IPS DF 4.7 (cell line): ENCODE measurements at regions not wholly inside any gene's neighbourhood (a gene's known extent, or its start where the extent isn't known, plus 50 kb on each side); places are given as distances from the start of the nearest gene placed in this dataset.
A peak's percentile ranks its signal among the peaks of the same experiment; 100 is the strongest.

ENCODE experiments used
- DNase-seq: peaks from one replicate; pipeline ENCODE4 v3.0.0-alpha.2; 2013; ENCODE audit warnings: low spot score; ENCODE audit errors: extremely low read depth

GRCh38 chr5:62011089-62011664, 294.8 kb upstream of the KIF2A start:
- no peak for DNase-seq

GRCh38 chr5:62017092-62017491, 288.9 kb upstream of the KIF2A start:
- no peak for DNase-seq

GRCh38 chr5:62029303-62029702, 276.7 kb upstream of the KIF2A start:
- no peak for DNase-seq

DNA sequence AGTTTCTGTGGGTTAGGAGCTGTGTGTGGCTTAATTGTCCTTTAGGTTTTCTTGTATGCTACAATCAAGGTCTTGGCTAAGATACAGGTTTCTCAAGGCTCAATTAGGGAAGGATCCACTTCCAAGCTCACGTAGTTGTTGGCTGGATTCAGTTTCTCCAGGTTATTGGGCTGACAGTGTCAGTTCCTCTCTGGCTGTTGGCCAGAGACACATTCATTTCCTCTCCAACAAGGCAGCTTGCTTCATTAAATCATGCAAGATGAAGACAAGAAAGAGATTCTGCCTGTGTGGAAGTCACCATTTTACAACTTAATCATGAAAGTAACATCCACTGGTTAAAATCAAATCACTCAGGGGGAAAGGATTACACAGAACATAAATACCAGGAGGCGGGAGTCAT, 275.7 kb upstream of the KIF2A start:
- no peak for DNase-seq

DNA sequence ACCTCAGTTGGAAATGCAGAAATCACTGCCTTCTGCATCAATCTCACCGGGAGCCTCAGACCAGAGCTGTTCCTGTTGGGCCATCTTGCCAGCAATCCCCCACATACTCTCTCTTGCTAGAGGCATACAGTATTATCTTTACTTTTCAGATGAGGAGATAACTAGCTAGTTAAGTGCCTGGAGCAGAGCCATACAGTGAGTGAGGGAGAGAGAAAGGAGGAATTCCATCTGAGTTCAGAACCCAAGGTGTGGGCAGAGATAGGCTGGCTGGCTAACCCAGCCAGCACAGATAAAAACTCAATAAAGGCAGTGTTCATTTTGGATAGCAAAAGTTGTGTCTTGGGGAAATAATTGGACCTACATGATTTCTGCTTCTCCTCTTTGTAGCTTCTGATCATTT, 268.0 kb upstream of the KIF2A start:
- DNase-seq: no peak

DNA sequence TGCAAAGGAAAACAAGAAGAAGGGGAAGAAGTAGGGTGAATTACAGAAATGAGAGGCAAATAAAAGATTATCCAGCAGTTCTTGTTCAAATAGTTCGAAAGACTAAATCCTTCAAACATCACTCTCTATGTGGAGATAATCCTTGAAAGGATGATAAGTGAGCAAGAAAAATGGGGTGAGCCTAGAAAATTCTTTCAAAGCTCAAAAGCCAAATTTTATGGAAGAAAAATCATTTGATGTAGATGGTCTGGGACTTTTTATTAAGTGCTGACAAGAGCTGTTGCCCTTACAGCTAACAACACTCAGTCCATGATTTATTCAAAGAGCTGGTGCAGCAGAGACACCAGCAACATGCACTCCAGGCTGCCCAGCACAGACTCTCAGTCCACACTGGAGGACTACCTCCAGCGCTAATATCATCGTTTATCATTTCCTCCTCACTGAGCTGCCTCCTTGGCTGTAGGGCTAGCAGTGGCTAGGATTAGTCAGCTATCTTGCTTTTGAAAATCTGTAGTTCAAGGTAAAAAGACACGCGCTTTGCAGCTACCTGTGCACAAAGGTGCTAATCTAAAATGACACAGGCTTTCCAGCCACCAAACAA, 264.8 kb upstream of the KIF2A start:
- DNase-seq: no peak

GRCh38 chr5:62042007-62042406, 264.0 kb upstream of the KIF2A start:
- DNase-seq: no peak

GRCh38 chr5:62043289-62044280, 262.4 kb upstream of the KIF2A start:
- peak; percentile 81 for DNase-seq

DNA sequence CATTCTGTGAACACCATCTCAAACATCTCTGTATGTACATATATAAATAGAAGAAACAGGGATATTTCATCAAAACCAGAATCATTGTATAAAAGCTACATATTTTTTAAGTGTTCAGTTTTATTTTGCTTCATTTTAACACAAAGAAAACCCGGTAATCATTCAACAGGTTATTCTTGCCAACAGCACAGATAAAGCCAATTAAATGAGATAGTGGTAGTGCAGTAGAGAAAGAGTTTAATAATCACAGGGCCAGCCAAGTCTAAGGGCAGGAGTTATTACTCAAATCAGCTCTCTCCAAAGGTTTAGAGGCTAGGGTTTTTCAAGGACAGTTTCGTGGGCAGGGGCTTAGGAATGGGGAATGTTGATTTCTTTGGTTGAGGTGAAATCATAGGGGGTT, 261.0 kb upstream of the KIF2A start:
- DNase-seq: no peak

DNA sequence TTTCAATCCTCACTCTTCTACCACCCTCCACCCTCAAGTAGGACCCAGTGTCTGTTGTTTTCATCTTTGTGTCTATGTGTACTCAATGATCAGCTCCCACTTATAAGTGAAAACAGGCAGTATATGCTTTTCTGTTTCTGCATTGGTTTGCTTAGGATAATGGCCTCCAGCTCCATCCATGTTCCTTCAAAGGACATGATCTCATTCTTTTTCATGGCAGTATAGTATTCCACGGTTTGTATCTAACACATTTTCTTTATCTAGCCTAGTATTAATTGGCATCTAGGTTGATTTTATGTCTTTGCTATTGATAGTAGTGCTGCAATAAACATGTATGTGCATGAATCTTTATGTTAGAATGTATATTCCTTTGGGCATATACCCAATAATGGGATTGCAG, 259.8 kb upstream of the KIF2A start:
- DNase-seq: no peak

- DNase-seq: no peak
Measured at GRCh38 chr5:62051747-62052146, 254.3 kb upstream of the KIF2A start.

- no peak for DNase-seq
Measured at GRCh38 chr5:62059960-62060359, 246.0 kb upstream of the KIF2A start.

DNA sequence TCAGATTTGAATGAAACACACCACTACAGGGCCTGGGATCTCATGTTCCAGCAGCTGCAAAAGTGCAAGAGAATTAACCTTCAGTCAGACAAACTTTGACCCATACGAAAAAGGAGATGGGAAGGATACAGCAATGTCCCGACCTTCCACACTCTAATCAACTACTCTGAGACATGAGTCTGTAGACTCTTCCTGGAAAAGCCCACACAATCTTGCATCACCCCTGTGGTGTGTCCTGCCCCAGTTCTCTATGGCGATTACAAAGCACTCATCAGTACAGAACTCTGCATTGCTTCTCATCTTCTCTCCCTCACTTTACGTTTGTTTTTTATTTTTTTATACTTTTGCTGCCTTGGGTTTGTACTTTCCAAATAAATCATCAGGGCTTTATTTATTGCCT, 241.0 kb upstream of the KIF2A start:
- no peak for DNase-seq

DNA sequence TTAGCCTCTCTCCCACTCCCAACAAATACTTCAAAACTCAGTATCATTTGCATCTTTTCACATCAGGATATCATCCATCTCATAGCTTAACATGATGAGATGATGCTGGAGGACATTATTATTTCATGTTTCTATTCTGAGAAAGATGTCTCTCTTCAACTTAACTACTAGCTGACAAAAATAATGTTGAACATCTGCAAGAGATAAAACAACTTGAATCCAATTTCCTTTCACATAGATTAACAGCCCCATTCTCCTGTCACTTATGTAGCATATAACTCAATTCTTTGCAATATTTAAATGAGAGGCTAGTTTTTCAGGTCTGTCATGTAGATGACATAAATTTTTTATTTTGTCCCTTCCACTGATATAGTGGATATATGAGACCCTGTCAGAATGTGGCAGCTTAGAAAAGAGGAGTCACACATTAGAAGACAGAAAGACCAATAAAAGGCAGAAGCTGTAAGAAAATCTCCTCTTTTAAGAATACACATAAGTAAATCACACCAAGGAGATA, 239.2 kb upstream of the KIF2A start:
- no peak for DNase-seq

DNA sequence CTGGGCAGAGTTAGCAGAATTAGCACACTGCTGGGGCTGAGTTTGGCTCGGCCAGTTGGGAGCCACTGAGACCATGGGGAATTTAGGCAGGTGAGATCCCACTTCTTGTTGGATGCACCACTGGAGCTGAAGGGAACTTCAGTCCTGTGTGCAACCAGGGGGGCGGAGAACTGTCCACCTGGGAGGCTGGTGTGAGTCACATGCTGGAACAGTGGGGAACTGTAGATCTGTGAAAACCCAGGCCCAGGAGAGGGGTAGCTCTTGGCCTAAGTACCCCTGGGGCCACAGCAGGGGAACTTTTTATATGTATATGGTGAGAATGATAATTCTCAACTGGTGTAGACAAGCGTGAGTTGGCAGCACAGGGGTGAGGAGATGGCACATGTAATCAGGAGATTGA, 237.5 kb upstream of the KIF2A start:
- no peak for DNase-seq

- DNase-seq: no peak
Measured at GRCh38 chr5:62077387-62077786, 228.6 kb upstream of the KIF2A start.

DNA sequence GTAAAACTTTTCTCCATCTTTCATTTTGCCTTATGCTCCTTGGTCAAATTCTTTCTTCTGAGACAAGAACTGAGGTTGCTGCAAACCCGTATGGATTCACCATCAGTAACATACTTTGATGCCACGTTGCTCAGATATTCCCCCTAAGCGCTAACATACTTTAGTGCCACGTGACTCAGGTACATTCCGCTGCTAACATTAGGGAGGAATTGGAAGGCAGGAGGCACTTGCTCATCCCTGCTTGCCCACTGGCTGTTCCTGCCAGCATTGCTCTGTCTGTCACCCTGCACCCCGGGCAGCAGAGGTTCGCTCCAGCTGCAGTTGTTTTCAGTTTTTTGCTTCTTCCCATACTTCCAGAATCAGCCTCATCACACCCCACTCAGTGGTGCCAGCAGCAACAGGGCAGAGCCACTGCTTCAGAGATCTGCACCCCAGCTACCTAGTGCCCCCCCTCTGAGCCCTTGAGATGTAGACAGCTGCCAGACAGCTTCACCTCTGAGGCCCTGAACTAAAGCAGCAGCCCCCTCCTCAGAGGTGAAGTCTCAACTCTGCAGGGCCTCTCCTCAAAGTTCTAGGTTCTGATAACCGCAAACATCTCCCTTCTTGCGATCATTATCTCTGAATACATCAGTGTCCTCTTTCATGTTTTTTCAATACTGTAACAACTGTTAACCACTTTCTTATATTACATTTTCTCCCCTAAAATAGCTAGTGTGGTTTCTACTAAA, 228.0 kb upstream of the KIF2A start:
- DNase-seq: no peak

DNA sequence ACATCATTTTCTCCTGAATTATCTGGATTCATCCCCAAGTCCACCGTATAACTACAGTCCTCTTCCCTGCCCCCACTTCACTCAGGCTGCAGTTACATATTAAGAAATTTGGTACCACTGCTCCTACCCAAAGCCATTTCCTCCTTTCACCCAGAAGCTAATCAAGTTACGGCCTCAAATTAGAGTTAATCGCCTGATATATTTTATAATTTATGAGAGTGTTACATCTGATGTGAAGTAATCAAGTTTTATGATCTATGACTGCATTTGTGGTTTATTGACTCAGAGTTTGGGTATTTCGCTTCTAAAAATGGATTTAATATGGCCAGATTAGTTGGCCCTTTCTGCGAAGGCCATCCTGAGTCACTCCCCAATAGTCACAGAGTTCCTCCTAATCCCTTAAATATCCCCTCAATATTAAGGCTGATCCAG, 223.6 kb upstream of the KIF2A start:
- DNase-seq: no peak

DNA sequence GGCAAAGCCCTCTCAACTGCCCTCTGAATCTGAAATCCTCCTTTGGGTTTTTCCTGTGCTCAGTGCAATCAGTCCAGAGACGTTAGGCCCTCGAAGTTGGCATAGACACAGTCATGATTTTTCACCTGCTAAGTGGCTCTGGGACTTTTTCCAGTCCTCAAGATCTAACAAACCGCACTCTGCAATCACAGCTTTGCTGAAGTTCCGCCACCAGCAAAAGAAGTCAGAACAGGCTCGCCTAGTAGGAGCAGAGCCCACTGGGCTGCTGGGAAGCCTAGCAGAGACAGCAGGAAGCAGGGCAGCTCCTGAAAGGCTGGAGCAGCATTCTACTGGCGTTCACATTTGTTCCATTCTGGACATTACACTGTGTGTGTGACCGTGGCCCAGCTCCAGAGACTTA, 222.8 kb upstream of the KIF2A start:
- DNase-seq: no peak

DNA sequence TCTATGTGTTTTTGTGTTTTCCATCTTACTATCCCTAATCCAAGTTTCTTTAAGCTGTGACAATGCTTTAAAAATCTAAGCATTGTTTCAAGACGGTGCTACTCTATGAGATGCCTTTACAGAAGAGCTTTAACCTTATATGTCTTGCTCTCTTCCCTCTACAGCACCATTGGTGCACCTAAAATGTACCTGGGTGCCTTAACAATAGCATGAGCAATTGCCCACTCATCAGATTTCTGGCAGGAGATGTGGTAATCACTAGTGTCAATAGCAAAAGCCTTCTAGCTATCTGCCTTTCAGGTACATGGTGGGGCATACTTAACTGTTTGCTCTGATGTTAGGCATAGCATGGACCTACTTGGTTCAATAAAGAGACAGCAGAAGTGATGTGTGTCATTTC, 222.3 kb upstream of the KIF2A start:
- no peak for DNase-seq

DNA sequence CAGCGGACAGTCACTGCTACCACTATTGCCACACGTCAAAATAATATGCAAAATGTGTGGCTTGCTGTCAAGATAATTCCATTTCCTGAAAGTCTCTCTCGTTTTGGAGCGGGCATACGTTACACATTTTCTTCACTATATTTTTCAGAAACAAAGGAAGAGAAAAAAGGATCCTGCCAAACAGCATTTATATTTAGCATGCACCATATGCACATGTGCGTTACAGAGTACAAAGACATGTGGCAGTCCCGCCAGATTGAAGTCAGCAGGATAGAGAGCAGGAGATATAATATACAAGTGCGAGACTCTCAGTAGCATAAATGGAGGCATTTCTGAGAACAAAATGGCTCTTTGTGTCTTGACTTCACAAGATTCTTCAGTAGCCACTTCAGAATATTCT, 221.6 kb upstream of the KIF2A start:
- DNase-seq: no peak

DNA sequence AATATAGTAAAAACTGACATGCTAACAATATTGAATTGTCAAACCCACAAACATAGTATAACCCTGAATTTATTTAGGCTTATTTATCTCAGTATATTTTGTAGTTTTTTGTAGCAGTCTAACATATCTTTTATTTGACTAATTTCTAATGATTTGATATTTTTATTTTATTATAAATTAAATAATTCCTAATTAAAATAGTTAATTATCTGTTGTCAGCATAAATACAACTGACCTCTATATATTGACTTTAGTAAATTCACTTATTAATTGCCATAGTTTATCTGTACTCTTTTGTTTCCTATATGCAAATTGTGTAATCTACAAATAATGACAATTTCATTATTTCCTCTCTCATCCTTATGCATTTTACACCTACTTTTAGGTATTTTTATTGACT, 215.1 kb upstream of the KIF2A start:
- DNase-seq: no peak
